ENCODE measurements at regions not wholly inside any gene's neighbourhood (a gene's known extent, or its start where the extent isn't known, plus 50 kb on each side); places are given as distances from the start of the nearest gene placed in this dataset.

DNA sequence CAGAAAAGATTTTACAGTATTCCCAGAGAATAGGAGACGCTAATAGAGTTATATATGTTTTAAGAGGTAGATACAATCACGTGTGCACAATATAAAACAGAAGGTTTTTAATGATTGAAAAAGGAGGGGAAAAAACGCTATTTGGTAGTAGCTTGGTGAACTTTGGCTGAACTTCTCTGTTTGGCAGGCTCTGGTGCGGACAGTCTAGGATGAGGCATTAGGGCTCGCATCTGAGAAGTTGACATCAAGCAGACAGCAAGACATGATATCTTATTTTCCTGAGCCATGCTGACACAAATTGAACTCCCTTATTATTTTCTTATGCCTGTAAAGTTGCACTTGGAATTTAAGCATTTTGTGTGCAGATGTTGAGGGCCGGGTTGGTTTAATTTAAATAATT lies 176.6 kb downstream of the EN1 start:
- H3K79me2 ChIP-seq: no peaks in the 10 kb centered on the region
- WGBS (ENCODE audit: low lambda C conversion rate, missing lambda C conversion rate): 45% methylated on average over 6 of the region's 6 CpGs
- no peaks in the 10 kb centered on the region for H3K27me3 ChIP-seq
- no peaks in the 10 kb centered on the region for H3K9me2 ChIP-seq (replicated peaks; ENCODE audit: insufficient read depth)
- peak; percentile 24 for DNase-seq (ENCODE audit: low spot score)
- TF ChIP-seq, protein P1, sequence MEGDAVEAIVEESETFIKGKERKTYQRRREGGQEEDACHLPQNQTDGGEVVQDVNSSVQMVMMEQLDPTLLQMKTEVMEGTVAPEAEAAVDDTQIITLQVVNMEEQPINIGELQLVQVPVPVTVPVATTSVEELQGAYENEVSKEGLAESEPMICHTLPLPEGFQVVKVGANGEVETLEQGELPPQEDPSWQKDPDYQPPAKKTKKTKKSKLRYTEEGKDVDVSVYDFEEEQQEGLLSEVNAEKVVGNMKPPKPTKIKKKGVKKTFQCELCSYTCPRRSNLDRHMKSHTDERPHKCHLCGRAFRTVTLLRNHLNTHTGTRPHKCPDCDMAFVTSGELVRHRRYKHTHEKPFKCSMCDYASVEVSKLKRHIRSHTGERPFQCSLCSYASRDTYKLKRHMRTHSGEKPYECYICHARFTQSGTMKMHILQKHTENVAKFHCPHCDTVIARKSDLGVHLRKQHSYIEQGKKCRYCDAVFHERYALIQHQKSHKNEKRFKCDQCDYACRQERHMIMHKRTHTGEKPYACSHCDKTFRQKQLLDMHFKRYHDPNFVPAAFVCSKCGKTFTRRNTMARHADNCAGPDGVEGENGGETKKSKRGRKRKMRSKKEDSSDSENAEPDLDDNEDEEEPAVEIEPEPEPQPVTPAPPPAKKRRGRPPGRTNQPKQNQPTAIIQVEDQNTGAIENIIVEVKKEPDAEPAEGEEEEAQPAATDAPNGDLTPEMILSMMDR (IDR thresholded peaks at IDR 0.05; ENCODE audit: poor library complexity): no peak
- TF ChIP-seq EZH2 (IDR thresholded peaks at IDR 0.05; ENCODE audit: borderline replicate concordance): no peak
- no peak for TF ChIP-seq EZH2phosphoT487 (IDR thresholded peaks at IDR 0.05; ENCODE audit: low read depth, severe bottlenecking, unreplicated experiment)
- H3K4me3 ChIP-seq: no peak overlapping the region
- H3K36me3 ChIP-seq (replicated peaks; ENCODE audit: insufficient read depth, low read depth): no peaks in the 10 kb centered on the region
- H4K20me1 ChIP-seq (ENCODE audit: insufficient read depth, poor library complexity, severe bottlenecking): no peaks in the 10 kb centered on the region
- H3K9me3 ChIP-seq (ENCODE audit: low read depth): no peaks in the 10 kb centered on the region
- H3K27ac ChIP-seq: no peak overlapping the region
- peaks cover 13% of the 10 kb centered on the region for H3K4me1 ChIP-seq (ENCODE audit: insufficient read depth)
- H3K4me2 ChIP-seq: peak overlapping the region; percentile 7
- no peak overlapping the region for H2AFZ ChIP-seq

DNA sequence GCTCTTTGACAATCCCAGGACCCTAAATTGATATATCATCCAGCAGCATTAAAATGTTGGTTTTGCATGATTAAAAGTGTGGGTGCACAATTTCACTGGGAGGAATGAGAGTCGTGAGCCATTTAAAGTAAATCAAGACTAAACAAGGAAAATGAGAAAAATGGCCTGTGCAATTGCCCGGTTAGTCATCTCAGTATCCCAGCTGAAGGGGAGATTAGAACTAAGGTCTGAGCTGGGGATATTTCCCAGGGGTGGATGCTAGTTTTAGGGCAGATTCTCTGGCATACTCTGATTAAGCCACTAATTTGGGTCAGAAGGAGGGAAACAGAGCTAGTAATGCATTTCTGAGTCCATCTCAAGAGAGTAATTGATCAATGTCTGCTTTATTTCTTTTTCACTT lies 177.2 kb downstream of the EN1 start:
- Histone ChIP-seq H3K79me2 (no peaks in the 10 kb centered on the region), H3K9me3 (ENCODE audit: low read depth) (no peaks in the 10 kb centered on the region), H3K4me1 (ENCODE audit: insufficient read depth) (peaks cover 13% of the 10 kb centered on the region), H3K27me3 (no peaks in the 10 kb centered on the region), H3K4me3 (no peak overlapping the region), H3K4me2 (no peak overlapping the region), H4K20me1 (ENCODE audit: insufficient read depth, poor library complexity, severe bottlenecking) (no peaks in the 10 kb centered on the region), H3K27ac (no peak overlapping the region), H3K9me2 (replicated peaks; ENCODE audit: insufficient read depth) (no peaks in the 10 kb centered on the region), H2AFZ (no peak overlapping the region), H3K36me3 (replicated peaks; ENCODE audit: insufficient read depth, low read depth) (no peaks in the 10 kb centered on the region)
- TF ChIP-seq, protein P1 (IDR thresholded peaks at IDR 0.05; ENCODE audit: poor library complexity): no peak
- TF ChIP-seq EZH2phosphoT487 (IDR thresholded peaks at IDR 0.05; ENCODE audit: low read depth, severe bottlenecking, unreplicated experiment): no peak
- no peak for TF ChIP-seq EZH2 (IDR thresholded peaks at IDR 0.05; ENCODE audit: borderline replicate concordance)
- no peak for DNase-seq (ENCODE audit: low spot score)
- WGBS (ENCODE audit: low lambda C conversion rate, missing lambda C conversion rate): 64% methylated on average over 2 of the region's 2 CpGs

DNA sequence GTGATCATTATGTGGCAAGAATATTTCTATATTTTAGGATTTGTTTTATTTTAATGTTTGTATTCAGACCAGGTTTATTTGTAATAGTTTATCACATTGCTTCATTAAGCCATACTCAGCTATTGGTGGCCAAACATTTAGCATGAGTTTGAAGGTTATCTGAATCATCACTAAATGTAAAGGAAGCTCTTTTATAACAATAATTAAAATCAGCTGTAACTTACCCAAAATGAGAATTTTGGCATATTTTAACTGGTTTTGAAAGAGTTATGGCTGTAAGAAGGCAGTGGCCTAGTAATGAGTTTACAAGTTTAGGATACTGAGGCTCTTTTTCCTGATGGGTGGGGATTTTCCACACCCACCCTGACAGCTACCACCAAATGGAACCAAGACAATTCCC lies 177.8 kb downstream of the EN1 start:
- Histone ChIP-seq H3K27me3 (no peaks in the 10 kb centered on the region), H4K20me1 (ENCODE audit: insufficient read depth, poor library complexity, severe bottlenecking) (no peaks in the 10 kb centered on the region), H2AFZ (no peak overlapping the region), H3K9me3 (ENCODE audit: low read depth) (no peaks in the 10 kb centered on the region), H3K79me2 (no peaks in the 10 kb centered on the region), H3K4me1 (ENCODE audit: insufficient read depth) (peaks cover 13% of the 10 kb centered on the region), H3K36me3 (replicated peaks; ENCODE audit: insufficient read depth, low read depth) (no peaks in the 10 kb centered on the region), H3K4me3 (no peak overlapping the region), H3K27ac (no peak overlapping the region), H3K4me2 (no peak overlapping the region), H3K9me2 (replicated peaks; ENCODE audit: insufficient read depth) (no peaks in the 10 kb centered on the region)
- TF ChIP-seq, protein P1 (IDR thresholded peaks at IDR 0.05; ENCODE audit: poor library complexity): no peak
- TF ChIP-seq EZH2 (IDR thresholded peaks at IDR 0.05; ENCODE audit: borderline replicate concordance) (no peak), EZH2phosphoT487 (IDR thresholded peaks at IDR 0.05; ENCODE audit: low read depth, severe bottlenecking, unreplicated experiment) (no peak)
- DNase-seq (ENCODE audit: low spot score): no peak

All from hepatocyte (in vitro differentiated cells).